ENCODE measurements at regions not wholly inside any gene's neighbourhood (a gene's known extent, or its start where the extent isn't known, plus 50 kb on each side); places are given as distances from the start of the nearest gene placed in this dataset.

- DNase-seq (ENCODE audit: low spot score), result no peak
- in situ Hi-C loops (cut with MboI; ENCODE audit: low sequenced_read_pairs, unreplicated experiment), result no loop called here
- no peak for TF ChIP-seq CTCF (IDR thresholded peaks at IDR 0.05; ENCODE audit: borderline replicate concordance, control extremely low read depth, extremely low read depth, insufficient read depth, missing control alignments)
Observed at GRCh38 chr2:191578031-191578430, 99.9 kb upstream of the NABP1 start.

GRCh38 chr2:191580581-191580980 is 97.4 kb upstream of the NABP1 start:
- TF ChIP-seq CTCF (IDR thresholded peaks at IDR 0.05; ENCODE audit: borderline replicate concordance, control extremely low read depth, extremely low read depth, insufficient read depth, missing control alignments), result no peak
- in situ Hi-C loops (cut with MboI; ENCODE audit: low sequenced_read_pairs, unreplicated experiment), result no loop called here
- DNase-seq (ENCODE audit: low spot score), result no peak

GRCh38 chr2:191581003-191581402 is 96.9 kb upstream of the NABP1 start:
- in situ Hi-C loops (cut with MboI; ENCODE audit: low sequenced_read_pairs, unreplicated experiment), result no loop called here
- no peak for DNase-seq (ENCODE audit: low spot score)
- no peak for TF ChIP-seq CTCF (IDR thresholded peaks at IDR 0.05; ENCODE audit: borderline replicate concordance, control extremely low read depth, extremely low read depth, insufficient read depth, missing control alignments)

GRCh38 chr2:191582355-191582754 is 95.6 kb upstream of the NABP1 start:
- in situ Hi-C loops (cut with MboI; ENCODE audit: low sequenced_read_pairs, unreplicated experiment), result no loop called here
- TF ChIP-seq CTCF (IDR thresholded peaks at IDR 0.05; ENCODE audit: borderline replicate concordance, control extremely low read depth, extremely low read depth, insufficient read depth, missing control alignments), result no peak
- DNase-seq (ENCODE audit: low spot score), result no peak

- no peak for TF ChIP-seq CTCF (IDR thresholded peaks at IDR 0.05; ENCODE audit: borderline replicate concordance, control extremely low read depth, extremely low read depth, insufficient read depth, missing control alignments)
- no peak for DNase-seq (ENCODE audit: low spot score)
- in situ Hi-C loops (cut with MboI; ENCODE audit: low sequenced_read_pairs, unreplicated experiment), result no loop called here
Observed at GRCh38 chr2:191591025-191591424, 86.9 kb upstream of the NABP1 start.

GRCh38 chr2:191593622-191594385 is 84.1 kb upstream of the NABP1 start:
- in situ Hi-C loops (cut with MboI; ENCODE audit: low sequenced_read_pairs, unreplicated experiment), result no loop called here
- no peak for DNase-seq (ENCODE audit: low spot score)
- TF ChIP-seq CTCF (IDR thresholded peaks at IDR 0.05; ENCODE audit: borderline replicate concordance, control extremely low read depth, extremely low read depth, insufficient read depth, missing control alignments), result no peak

Data from GM13976 (cell line).